DMS53 (cell line): ENCODE measurements at regions not wholly inside any gene's neighbourhood (a gene's known extent, or its start where the extent isn't known, plus 50 kb on each side); places are given as distances from the start of the nearest gene placed in this dataset.
"Not testable (repeated sequence)": the region's sequence is repeated elsewhere in the genome, so short reads cannot be mapped to it uniquely, and the experiment has no call there.

Source experiments
- DNase-seq: peaks from one replicate; lab custom pipeline; 2025; lab: John Stamatoyannopoulos, UW

- no peak for DNase-seq
These were observed 64.1 kb upstream of the MMS22L start for GRCh38 chr6:97347111-97347510.

GRCh38 chr6:97361286-97361685 lies 78.3 kb upstream of the MMS22L start:
- peak; percentile 21 for DNase-seq

GRCh38 chr6:97364327-97364726 lies 81.3 kb upstream of the MMS22L start:
- DNase-seq, result no peak

GRCh38 chr6:97382071-97382470 lies 99.1 kb upstream of the MMS22L start:
- DNase-seq, result not testable (repeated sequence)

- DNase-seq, result no peak
These were observed 109.7 kb upstream of the MMS22L start for GRCh38 chr6:97392735-97393134.

GRCh38 chr6:97394160-97394748 lies 111.2 kb upstream of the MMS22L start:
- peak; percentile 73 for DNase-seq

GRCh38 chr6:97396880-97397279 lies 113.9 kb upstream of the MMS22L start:
- DNase-seq, result no peak

- DNase-seq, result no peak
These were observed 116.2 kb upstream of the MMS22L start for GRCh38 chr6:97399208-97399607.

GRCh38 chr6:97401533-97401932 lies 118.5 kb upstream of the MMS22L start:
- DNase-seq, result peak; percentile 2

GRCh38 chr6:97405818-97406409 lies 122.9 kb upstream of the MMS22L start:
- no peak for DNase-seq

- no peak for DNase-seq
These were observed 123.6 kb upstream of the MMS22L start for GRCh38 chr6:97406633-97407032.

- DNase-seq, result no peak
These were observed 128.6 kb upstream of the MMS22L start for GRCh38 chr6:97411610-97412009.

- no peak for DNase-seq
These were observed 129.5 kb upstream of the MMS22L start for GRCh38 chr6:97412511-97412910.

- no peak for DNase-seq
These were observed 139.2 kb upstream of the MMS22L start for GRCh38 chr6:97422171-97422570.

GRCh38 chr6:97423190-97423589 lies 140.2 kb upstream of the MMS22L start:
- no peak for DNase-seq

- no peak for DNase-seq
These were observed 144.6 kb upstream of the MMS22L start for GRCh38 chr6:97427648-97428047.

- peak; percentile 53 for DNase-seq
These were observed 154.1 kb upstream of the MMS22L start for GRCh38 chr6:97437087-97437486.

- no peak for DNase-seq
These were observed 155.1 kb upstream of the MMS22L start for GRCh38 chr6:97438011-97438671.

GRCh38 chr6:97440590-97441176 lies 157.7 kb upstream of the MMS22L start:
- peak; percentile 81 for DNase-seq

GRCh38 chr6:97443408-97444080 lies 160.5 kb upstream of the MMS22L start:
- no peak for DNase-seq

- no peak for DNase-seq
These were observed 162.4 kb upstream of the MMS22L start for GRCh38 chr6:97445407-97445806.

GRCh38 chr6:97449444-97449966 lies 166.5 kb upstream of the MMS22L start:
- no peak for DNase-seq
